NT2/D1 (cell line): ENCODE measurements at regions not wholly inside any gene's neighbourhood (a gene's known extent, or its start where the extent isn't known, plus 50 kb on each side); places are given as distances from the start of the nearest gene placed in this dataset.

Experiments used
- DNase-seq: peaks from one replicate; pipeline ENCODE4 v3.0.0-alpha.2; 2011; ENCODE audit warnings: low read depth, low spot score
- H3K27me3 ChIP-seq: 2 replicates; pipeline ENCODE4 v1.6.0; 2011; ENCODE audit warnings: mild to moderate bottlenecking; ENCODE audit not compliant: insufficient read length, insufficient read depth
- H3K36me3 ChIP-seq: 2 replicates; pipeline ENCODE4 v1.6.1; 2011; ENCODE audit warnings: mild to moderate bottlenecking, low read length, mixed read lengths; ENCODE audit not compliant: insufficient read depth, insufficient read length
- H3K4me1 ChIP-seq: 2 replicates; pipeline ENCODE4 v1.5.1; 2011; ENCODE audit not compliant: insufficient read depth, insufficient read length
- H3K4me3 ChIP-seq: 2 replicates; pipeline ENCODE4 v1.5.1; 2011; ENCODE audit warnings: low read depth; ENCODE audit not compliant: insufficient read length
- H3K9ac ChIP-seq: 2 replicates; pipeline ENCODE4 v1.6.0; 2011; ENCODE audit warnings: low read depth; ENCODE audit not compliant: insufficient read length
- H3K9me3 ChIP-seq: 2 replicates; pipeline ENCODE4 v1.5.1; 2011; ENCODE audit warnings: mild to moderate bottlenecking, low read length; ENCODE audit not compliant: insufficient read depth
- SUZ12 ChIP-seq: IDR thresholded peaks from 2 replicates; pipeline ENCODE4 v1.6.1; 2011; ENCODE audit not compliant: insufficient read length, insufficient read depth; ENCODE audit errors: extremely low read depth
- YY1 ChIP-seq: IDR thresholded peaks from 2 replicates; pipeline ENCODE4 v1.6.1; 2011; ENCODE audit not compliant: insufficient read length, insufficient read depth
- ZNF274 ChIP-seq: IDR thresholded peaks from 2 replicates; pipeline ENCODE4 v1.6.1; 2011; ENCODE audit warnings: mild to moderate bottlenecking, low read depth, low read length

DNA sequence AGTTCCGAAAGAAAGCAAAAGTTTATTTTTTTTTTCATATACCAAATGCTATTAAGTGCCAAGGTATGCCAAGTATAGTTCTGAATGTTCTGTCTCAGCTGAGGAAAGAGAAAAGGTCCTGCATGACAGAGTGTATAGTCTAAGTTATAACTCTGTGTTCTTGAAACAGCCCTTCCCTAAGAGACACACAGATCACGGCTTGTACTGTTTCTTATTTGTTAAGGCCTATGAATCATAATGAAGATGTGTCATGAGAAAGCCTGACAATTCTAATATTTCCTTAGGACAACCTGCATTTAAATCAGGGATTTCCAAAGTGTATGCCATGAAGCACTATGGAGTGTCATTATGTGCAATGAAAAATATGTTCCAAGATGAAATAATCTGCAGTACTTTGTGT lies 538.7 kb upstream of the CDH4 start:
- Histone ChIP-seq H3K9me3 (no peaks in the 10 kb centered on the region; the same call in 1 of the 2 replicates), H3K27me3 (no peaks in the 10 kb centered on the region), H3K4me3 (no peak overlapping the region), H3K9ac (no peak overlapping the region), H3K36me3 (no peaks in the 10 kb centered on the region), H3K4me1 (no peaks in the 10 kb centered on the region)
- no peak for DNase-seq
- no peak for TF ChIP-seq ZNF274
- TF ChIP-seq SUZ12: no peak

DNA sequence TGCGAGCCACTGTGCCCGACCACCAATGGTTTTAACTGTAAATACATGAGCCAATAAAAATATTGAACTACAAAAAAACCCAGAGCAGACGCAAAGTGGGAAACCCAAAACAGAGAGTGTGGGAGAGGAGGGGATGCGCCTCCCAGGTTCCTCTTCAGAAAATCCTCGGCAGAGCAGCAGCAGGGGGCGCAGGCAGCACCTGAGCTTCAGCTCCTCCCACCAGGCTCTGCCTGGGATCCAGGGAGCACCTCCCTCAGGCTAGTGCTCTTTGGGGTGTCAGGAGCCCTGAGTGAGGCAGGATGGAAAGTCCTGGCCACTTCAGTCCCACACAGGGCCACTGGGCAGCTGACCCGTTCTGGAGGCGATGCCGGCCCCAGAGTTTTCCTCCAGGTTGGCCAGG lies 536.9 kb upstream of the CDH4 start:
- Histone ChIP-seq H3K4me1 (no peaks in the 10 kb centered on the region), H3K4me3 (no peak overlapping the region), H3K9ac (no peak overlapping the region), H3K9me3 (no peaks in the 10 kb centered on the region; the same call in 1 of the 2 replicates), H3K36me3 (no peaks in the 10 kb centered on the region), H3K27me3 (no peaks in the 10 kb centered on the region)
- TF ChIP-seq ZNF274 (no peak), SUZ12 (no peak), YY1 (no peak)
- no peak for DNase-seq

GRCh38 chr20:60718743-60719480 lies 533.1 kb upstream of the CDH4 start:
- no peaks in the 10 kb centered on the region for H3K9me3 ChIP-seq
- no peak for DNase-seq
- no peaks in the 10 kb centered on the region for H3K36me3 ChIP-seq
- H3K4me1 ChIP-seq: no peaks in the 10 kb centered on the region
- no peaks in the 10 kb centered on the region for H3K27me3 ChIP-seq
- TF ChIP-seq ZNF274 (no peak), YY1 (no peak), SUZ12 (no peak)
- no peak overlapping the region for H3K4me3 ChIP-seq
- H3K9ac ChIP-seq: no peak overlapping the region

DNA sequence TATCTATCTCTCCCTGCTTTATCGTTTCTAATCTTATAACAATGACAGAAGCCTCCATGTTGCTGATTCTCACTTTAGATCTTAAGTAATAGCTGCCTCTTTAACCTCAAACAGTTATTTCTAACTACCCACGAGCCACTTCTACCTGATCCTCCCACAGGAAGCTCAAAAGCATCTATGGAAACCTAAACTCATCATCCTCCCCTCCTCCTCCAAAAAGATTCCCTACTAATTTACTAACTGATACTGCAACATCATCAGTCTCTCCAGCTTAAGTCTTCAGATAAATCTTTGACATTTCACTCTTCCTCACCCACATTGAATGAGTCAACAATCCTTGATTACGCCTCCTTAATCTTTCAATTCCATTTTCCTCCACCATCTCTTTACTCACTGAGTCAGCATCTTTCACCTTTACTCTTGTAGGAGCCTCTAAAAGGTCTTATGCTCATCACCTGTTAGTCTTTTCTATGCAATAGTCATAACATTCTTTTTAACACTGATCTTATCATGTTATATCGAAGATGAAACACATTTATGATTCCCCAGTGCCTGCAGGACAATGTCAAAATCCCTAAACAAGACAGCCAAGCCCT lies 526.7 kb upstream of the CDH4 start:
- no peak for DNase-seq
- Histone ChIP-seq H3K36me3 (no peaks in the 10 kb centered on the region), H3K27me3 (no peaks in the 10 kb centered on the region), H3K9me3 (peaks cover 17% of the 10 kb centered on the region), H3K4me3 (no peak overlapping the region), H3K9ac (no peak overlapping the region), H3K4me1 (peaks cover 2% of the 10 kb centered on the region)
- no peak for TF ChIP-seq YY1
- TF ChIP-seq ZNF274: no peak
- no peak for TF ChIP-seq SUZ12

- Histone ChIP-seq H3K9me3 (peaks cover 17% of the 10 kb centered on the region), H3K27me3 (no peaks in the 10 kb centered on the region), H3K4me3 (no peak overlapping the region), H3K9ac (no peak overlapping the region), H3K36me3 (no peaks in the 10 kb centered on the region), H3K4me1 (peaks cover 2% of the 10 kb centered on the region)
- TF ChIP-seq SUZ12 (no peak), YY1 (no peak), ZNF274 (no peak)
- DNase-seq: no peak
Measured at GRCh38 chr20:60727425-60727824, 524.6 kb upstream of the CDH4 start.

DNA sequence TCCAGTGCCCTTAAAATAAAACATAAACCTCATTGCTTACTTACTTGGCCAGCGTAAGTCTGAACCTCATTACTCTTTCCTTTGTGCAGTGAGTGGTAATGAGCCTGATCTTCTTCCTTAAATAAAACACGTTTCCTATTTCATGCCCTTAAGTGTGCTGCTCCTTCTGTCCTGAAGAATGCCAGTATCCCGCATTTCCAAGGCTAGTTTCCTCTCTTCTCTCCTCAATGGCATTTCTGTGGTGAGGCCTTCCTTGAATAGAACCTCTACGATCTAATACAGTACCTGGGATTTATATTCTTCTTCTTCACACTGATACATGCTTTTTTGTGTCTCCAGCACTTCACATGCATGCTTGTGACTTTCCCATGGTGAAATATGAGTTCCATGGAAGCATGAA lies 523.4 kb upstream of the CDH4 start:
- Histone ChIP-seq H3K27me3 (no peaks in the 10 kb centered on the region), H3K4me3 (no peak overlapping the region), H3K36me3 (no peaks in the 10 kb centered on the region), H3K9me3 (peaks cover 17% of the 10 kb centered on the region), H3K4me1 (peaks cover 2% of the 10 kb centered on the region), H3K9ac (no peak overlapping the region)
- DNase-seq: no peak
- TF ChIP-seq YY1: no peak
- no peak for TF ChIP-seq SUZ12
- TF ChIP-seq ZNF274: no peak

DNA sequence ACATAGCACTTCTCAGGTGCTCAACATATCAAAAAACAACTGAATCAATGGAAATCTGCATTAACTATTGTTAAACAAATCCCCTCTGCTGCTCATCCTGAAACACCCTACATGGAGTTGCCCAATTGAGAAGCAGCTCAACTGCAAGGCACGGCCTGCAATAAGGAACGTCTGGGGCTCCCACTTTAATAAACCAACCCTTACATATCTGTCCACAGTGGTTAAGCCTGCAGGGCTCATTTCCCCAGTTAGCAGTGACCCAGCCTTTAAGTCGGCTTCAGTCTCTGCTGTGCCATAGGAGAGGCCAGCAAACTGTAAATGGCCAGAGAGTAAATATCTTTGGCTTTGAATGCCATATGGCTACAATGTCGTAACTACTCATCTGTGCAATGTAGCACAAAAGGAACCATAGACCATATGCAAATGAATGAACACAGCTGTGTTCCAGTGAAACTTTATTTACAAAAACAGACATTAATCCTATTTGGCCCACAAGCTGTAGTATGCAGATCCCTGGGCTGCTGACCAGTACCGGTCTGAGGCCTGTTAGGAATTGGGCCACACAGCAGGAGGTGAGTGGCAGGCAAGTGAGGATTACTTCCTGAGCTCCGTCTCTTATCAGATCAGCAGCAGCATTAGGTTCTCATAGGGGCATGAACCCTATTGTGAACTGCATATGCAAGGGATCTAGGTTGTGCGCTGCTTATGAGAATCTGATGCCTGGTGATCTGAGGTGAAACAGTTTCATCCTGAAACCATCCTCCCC lies 522.7 kb upstream of the CDH4 start:
- no peak for TF ChIP-seq ZNF274
- TF ChIP-seq SUZ12: no peak
- no peak for TF ChIP-seq YY1
- DNase-seq: no peak

More for the DNA sequence above, 522.7 kb upstream of the CDH4 start:
- Histone ChIP-seq H3K4me3 (no peak overlapping the region), H3K9me3 (peaks cover 17% of the 10 kb centered on the region), H3K4me1 (peaks cover 2% of the 10 kb centered on the region), H3K9ac (no peak overlapping the region), H3K27me3 (no peaks in the 10 kb centered on the region), H3K36me3 (no peaks in the 10 kb centered on the region)
